ENCODE measurements at regions not wholly inside any gene's neighbourhood (a gene's known extent, or its start where the extent isn't known, plus 50 kb on each side); places are given as distances from the start of the nearest gene placed in this dataset.
A peak's percentile ranks its signal among the peaks of the same experiment; 100 is the strongest.

GRCh38 chr1:229037806-229038405, 233.0 kb upstream of the RAB4A start:
- DNase-seq = no peak

GRCh38 chr1:229040630-229041358, 230.1 kb upstream of the RAB4A start:
- no peak for DNase-seq

- DNase-seq = no peak
These were observed 229.0 kb upstream of the RAB4A start for GRCh38 chr1:229041946-229042345.

GRCh38 chr1:229042482-229042881, 228.4 kb upstream of the RAB4A start:
- DNase-seq = no peak

GRCh38 chr1:229043115-229043514, 227.8 kb upstream of the RAB4A start:
- no peak for DNase-seq

- DNase-seq = no peak
These were observed 224.6 kb upstream of the RAB4A start for GRCh38 chr1:229046251-229046853.

GRCh38 chr1:229047161-229047839, 223.6 kb upstream of the RAB4A start:
- DNase-seq = no peak

GRCh38 chr1:229047840-229048620, 222.9 kb upstream of the RAB4A start:
- DNase-seq = no peak

GRCh38 chr1:229048896-229049295, 222.0 kb upstream of the RAB4A start:
- no peak for DNase-seq

GRCh38 chr1:229056046-229056445, 214.9 kb upstream of the RAB4A start:
- DNase-seq = peak; percentile 74

GRCh38 chr1:229058111-229058561, 212.8 kb upstream of the RAB4A start:
- no peak for DNase-seq

- DNase-seq = no peak
These were observed 212.2 kb upstream of the RAB4A start for GRCh38 chr1:229058729-229059128.

GRCh38 chr1:229059671-229060539, 211.0 kb upstream of the RAB4A start:
- no peak for DNase-seq

GRCh38 chr1:229062135-229062534, 208.8 kb upstream of the RAB4A start:
- no peak for DNase-seq

- no peak for DNase-seq
These were observed 207.6 kb upstream of the RAB4A start for GRCh38 chr1:229063154-229063773.

GRCh38 chr1:229064320-229065168, 206.4 kb upstream of the RAB4A start:
- no peak for DNase-seq

- DNase-seq = no peak
These were observed 205.3 kb upstream of the RAB4A start for GRCh38 chr1:229065613-229066012.

- no peak for DNase-seq
These were observed 204.3 kb upstream of the RAB4A start for GRCh38 chr1:229066591-229066990.

- no peak for DNase-seq
These were observed 203.4 kb upstream of the RAB4A start for GRCh38 chr1:229067546-229067945.

GRCh38 chr1:229068270-229068987, 202.5 kb upstream of the RAB4A start:
- DNase-seq = peak; percentile 26
